RKO (cell line): ENCODE measurements at regions not wholly inside any gene's neighbourhood (a gene's known extent, or its start where the extent isn't known, plus 50 kb on each side); places are given as distances from the start of the nearest gene placed in this dataset.
A peak's percentile ranks its signal among the peaks of the same experiment; 100 is the strongest.
"Not testable (repeated sequence)": the region's sequence is repeated elsewhere in the genome, so short reads cannot be mapped to it uniquely, and the experiment has no call there.

ENCODE experiments used
- DNase-seq: peaks from one replicate; pipeline ENCODE4 v3.0.0-alpha.2; 2016; ENCODE audit warnings: low spot score

DNA sequence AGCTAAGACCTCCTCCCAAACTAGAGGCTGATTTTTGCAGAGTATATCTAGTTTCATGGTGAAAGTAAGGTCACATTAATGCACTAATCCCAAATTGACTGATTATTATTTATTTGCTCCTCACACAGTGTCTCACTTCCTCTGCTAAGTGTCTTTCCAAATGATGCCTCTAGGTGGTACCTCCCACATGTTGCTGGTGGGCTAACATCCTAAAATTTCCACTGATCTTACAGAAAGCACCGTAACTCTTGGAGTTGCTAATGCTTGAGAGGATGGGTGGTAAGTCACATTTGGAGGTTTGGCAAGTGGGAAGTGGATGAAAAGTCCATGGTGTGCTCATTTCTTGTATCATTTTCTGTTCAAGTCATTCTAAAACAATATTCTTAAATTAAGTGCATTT, 428.7 kb upstream of the GYPC start:
- peak; percentile 0 for DNase-seq

DNA sequence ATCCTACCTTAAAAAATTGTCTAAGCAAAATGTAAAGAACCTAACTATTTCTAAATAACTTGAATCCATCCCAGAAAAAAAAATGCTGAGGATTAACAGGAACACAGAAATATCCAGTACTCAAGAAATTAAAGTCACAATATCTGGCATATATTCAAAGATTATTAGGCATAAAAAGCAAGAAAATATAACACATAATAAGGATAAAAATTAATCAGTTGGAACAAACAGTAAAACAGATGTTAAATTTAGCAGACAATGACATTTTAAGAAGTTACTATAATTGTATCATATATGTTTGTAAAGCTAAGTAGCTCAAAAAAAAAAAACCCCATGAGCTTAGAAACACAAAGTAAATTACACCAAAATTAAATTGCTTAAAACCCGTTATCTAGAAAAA, 427.4 kb upstream of the GYPC start:
- DNase-seq = no peak

DNA sequence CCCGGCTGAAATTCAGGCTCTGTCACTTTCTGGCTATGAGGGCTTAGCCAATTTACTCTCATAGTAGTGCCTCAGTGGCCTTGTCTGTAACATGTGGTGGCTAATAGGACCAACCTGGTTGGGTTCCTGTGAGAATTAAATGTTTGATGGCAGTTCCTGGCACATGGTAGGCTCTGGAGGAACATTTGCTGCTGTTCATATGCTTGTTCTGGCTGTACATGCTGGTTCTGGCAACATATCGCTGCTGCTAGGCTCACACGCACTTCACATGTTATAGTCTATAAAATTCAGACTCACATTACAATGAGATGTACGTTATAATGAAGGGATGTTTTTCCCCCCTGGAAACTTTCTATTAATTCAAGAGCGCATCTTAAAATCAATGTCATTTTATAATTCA, 417.7 kb upstream of the GYPC start:
- DNase-seq = no peak

DNA sequence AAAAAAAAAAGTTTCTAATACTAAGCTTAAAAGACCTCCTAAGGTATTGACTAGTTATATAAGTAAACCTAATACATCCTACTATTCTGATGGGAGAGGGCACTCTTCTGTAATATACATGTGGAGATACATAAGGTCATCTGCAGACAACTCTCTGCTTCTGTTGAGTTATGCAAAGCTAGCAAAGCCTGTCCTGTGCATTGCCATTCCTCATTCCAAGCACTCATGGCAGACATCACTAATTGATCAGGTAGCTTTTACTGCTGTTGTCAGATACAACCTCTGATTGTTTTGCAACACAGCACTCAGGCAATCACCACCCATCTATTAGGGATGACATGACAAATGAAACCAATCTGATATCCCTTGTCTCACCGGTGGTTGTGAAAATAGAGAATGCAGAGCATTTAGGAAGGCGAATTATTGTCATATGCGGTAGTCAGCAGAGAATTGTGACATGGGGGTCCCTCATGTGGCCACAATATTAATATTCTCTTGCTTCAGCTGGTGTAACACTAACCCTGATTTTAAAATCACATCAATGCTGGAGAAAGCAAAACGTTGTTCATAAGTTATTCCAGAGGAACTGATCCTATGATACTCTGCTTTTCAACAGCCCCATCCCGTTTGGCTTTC, 416.5 kb upstream of the GYPC start:
- no peak for DNase-seq

DNA sequence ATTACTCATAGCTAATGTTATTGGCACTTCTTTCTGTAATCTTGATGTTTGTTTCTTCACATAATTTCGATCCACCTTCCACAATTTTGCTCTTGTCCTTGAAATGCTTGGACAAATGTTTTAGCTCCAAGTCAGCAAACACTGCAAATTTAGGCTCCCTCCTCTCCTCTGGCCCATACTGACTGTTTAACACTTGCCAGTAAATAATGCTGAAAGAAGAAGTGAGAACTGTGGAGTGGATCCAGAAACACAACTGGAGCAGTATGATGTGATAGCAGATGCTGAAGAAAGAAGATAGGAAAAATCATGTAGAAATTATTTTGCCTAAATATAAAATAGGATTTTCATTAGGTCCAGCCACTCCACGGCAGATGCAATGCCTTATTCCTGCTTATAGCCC, 415.0 kb upstream of the GYPC start:
- no peak for DNase-seq

DNA sequence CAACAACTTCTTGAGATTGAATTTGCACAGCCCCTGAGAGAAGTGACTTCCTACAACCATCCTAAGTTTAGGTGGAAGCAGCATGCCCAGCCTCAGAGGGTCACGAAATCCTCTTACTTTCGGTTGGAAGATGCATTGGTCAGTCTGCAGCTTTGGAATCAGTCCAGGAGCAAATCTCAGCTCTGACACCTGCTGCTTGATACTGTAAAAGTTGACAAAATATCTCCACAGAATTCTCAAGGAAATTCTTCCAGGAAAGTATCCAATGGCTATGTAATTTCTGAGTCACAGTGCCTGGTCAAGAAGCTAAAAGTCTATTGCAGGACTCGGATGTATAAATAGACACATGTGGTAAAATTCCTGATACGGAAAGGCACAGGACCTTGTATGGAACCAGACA, 414.5 kb upstream of the GYPC start:
- no peak for DNase-seq

DNA sequence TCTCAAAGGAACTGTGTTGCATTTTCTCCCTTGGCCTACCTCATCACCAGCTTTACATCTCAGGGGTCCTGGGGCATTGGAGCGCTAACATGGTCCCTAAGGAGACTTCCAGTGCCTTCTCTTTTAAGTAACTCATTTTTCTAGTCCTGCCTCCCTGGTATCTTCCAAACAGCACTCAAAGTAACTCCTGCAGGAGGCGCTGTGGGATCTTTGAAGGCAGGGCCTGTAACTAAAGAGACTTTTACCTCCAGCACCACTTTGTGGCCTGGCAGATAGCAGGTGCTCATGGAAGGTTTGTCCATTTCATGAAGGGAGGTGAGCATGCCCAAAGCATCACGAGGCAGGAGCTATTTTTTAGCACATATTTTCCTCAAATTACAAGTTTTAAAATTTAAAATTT, 411.0 kb upstream of the GYPC start:
- peak; percentile 11 for DNase-seq

DNA sequence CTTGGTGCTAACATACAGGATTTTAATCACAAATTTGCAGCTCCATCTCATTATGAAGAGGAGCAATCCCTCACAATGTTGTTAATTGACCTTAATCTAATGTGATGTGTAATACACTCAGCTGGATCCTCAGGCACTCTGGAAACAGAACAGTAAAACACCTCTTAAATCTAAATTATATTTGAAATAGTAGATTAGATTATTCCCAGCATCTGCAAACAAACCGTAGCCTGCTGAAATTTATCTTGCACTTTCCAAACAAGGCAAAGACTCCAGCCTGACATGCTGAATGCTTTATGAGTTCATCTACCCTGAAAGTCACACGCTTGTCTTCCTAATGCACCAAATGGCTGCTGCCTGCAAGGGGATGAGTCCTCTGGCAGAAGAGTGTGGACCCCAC, 402.3 kb upstream of the GYPC start:
- DNase-seq = no peak

DNA sequence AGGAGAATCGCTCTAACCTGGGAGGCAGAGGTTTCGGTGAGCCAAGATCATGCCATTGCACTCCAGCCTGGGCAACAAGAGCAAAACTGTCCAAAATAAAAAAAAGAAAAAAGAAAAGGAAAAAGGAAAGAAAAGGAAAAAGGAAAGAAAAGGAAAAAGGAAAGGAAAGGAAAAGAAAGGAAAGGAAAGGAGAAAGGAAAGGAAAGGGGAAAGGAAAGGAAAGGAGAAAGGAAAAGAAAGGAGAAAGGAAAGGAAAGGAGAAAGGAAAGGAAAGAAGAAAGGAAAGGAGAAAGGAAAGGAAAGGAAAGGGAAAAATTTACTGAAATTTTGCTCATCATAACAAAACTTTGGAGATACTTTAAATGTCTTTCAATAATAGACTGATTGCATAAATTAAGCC, 391.3 kb upstream of the GYPC start:
- no peak for DNase-seq

DNA sequence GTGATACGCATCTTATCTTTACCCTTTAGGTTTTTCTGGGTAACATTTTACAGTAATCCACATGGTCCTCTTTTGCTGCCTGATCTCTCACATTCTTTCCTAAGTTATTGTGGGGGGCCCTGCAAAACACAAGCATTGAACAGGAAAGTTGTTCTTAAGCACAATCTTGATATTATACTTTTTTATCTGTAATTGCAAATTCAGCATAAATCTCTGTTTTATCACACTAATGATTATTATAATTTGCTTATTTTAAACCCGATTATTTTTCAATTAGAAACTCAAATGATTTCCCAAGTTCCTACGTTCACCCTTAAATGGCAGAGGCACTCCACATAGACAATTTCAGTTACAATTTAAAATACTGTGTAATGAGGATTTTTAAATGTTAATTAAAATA, 386.0 kb upstream of the GYPC start:
- DNase-seq = no peak

DNA sequence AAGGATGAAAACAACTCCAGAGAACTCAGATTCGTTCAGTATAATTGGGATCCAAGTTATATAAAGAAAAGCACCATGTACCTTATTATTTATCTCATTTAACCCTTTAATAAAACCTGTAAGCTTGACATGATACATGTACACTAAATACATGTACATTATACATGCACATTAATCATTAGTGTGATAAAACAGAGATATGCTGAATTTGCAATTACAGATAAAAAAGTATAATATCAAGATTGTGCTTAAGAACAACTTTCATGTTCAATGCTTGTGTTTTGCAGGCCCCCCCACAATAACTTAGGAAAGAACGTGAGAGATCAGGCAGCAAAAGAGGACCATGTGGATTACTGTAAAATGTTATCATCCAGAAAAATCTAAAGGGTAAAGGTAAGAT, 385.4 kb upstream of the GYPC start:
- no peak for DNase-seq

DNA sequence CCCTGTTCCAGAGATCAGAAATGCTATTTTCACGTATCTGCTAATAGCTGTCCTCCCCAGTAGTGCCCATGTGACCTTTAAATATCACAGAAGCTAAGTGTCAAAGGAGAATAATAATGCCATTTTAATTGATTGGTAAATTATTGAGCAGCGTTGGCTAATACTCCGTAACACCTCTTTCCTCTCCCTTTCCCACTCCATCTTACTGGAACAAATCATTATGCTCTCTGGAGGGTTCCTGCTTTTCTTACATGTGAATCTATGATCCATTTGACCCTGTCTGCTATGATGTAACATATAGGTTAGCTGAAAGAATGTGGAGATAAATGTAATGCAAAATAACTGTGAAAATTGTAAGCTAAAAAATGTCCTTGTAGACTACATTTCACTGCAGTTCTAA, 383.6 kb upstream of the GYPC start:
- DNase-seq = no peak

DNA sequence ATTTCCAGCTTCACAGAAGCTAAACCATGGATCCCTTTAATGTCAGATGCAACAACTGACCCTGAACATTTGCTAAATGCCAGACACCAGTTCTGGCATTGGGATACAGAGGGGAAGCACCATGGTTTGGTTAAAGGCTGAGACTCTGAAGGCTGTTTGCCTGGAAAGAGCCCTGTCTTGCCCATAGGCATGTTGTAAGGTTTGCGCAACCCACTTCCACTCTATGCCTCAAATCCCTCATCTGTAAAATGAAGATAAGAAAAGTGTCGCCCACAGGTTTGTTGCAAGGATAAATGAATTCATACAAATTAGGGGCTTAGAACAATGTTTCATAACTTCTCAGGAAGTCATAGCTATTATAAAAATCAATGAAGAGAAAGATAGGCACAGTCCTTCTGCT, 380.9 kb upstream of the GYPC start:
- no peak for DNase-seq

DNA sequence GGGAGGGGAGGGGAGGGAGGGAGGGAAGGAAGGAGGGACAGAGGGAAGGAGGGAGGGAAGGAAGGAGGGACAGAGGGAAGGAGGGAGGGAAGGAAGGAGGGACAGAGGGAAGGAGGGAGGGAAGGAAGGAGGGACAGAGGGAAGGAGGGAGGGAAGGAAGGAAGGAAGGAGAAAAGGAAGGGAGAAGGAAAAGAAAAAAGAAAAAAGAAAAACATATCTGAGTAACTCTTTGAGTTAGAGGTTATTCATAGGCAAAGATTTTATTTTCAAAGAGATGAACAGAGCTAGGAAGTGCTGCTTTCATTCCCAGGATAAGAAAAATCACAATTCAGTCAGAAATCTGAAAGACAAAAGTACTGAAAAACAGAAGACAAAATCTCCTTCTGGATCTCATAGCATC, 379.7 kb upstream of the GYPC start:
- DNase-seq = not testable (repeated sequence)

DNA sequence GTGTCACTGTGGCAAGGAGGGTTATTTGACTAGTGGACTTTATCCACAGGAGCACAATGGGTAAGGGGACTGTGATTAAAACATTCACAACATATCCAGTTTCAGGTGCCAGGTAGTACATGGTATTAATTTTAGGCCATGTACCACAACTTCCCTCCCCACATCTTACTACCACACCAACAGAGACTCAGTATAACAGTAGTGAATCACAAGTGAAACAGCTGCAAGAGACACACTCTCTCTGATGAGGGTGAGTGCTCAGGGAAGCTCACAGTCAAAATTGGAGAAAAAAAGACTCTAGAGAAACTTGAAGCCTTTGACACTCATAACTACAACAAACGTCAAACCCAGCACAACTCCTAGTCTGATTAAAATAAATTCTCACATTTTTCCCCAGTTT, 367.6 kb upstream of the GYPC start:
- no peak for DNase-seq

DNA sequence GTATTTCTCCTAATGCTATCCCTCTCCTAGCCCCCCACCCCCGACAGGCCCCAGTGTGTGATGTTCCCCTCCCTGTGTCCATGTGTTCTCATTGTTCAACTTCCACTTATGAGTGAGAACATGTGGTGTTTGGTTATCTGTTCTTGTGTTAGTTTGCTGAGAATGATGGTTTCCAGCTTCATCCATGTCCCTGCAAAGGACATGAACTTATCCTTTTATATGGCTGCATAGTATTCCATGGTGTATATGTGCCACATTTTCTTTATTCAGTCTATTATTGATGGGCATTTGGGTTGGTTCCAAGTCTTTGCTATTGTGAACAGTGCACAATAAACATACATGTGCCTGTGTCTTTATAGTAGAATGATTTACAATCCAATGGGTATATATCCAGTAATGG, 362.0 kb upstream of the GYPC start:
- not testable (repeated sequence) for DNase-seq

DNA sequence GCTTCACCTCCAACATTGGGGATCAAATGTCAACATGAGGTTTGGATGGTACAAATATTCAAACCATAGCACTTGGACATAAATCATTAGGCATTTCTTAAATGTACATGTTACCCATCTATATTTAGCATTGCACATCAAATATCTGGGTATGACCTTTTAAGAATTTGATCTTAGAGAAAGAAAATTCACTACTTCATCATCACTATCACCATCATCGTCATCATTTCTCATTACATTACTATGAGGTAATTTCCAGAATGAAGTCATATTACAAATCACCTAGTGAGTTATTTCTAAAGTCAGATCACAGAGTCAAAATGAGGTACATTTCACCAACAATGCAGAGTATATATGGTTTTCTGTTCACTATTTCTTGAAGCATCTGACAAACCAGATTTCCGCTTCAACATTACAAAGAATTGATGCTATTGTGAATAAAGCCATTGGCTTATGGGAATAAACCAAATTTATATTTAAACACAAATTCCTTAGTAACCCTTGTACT, 356.4 kb upstream of the GYPC start:
- no peak for DNase-seq

DNA sequence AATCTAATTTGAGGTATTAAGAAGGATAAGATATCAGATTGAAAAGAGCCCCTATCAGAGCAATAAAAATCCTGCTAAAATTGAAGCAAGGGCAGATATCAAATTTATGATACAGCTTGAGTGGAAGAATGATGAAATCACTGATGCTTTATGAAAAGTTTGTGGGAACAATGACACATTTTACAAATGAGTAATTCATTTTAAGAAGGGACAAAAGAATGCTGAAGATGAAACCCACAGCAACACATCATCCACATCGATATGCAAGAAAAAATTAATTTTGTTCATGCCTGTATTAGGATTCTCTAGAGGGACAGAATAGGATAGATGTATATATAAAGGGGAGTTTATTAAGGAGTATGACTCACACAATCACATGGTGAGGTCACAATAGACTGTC, 355.6 kb upstream of the GYPC start:
- DNase-seq = no peak

DNA sequence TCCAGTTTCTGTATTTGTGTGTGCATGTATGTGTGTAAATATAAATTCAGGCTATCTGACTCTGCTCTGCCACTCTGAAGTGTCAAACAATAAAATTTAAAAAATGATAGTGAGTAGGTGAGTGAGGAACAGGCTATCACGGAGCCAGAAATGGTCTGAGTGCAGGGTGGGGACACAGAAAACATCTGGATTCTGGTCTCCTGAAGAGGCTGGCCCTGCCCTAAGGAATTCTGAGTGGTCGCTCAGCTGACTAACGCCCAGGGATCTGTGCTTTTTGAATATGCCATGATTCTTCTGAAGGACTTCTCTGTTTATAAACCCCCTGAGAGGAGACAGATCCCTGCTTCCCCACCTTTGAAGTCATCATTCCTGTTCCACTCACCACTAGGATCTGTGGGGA, 353.9 kb upstream of the GYPC start:
- no peak for DNase-seq

DNA sequence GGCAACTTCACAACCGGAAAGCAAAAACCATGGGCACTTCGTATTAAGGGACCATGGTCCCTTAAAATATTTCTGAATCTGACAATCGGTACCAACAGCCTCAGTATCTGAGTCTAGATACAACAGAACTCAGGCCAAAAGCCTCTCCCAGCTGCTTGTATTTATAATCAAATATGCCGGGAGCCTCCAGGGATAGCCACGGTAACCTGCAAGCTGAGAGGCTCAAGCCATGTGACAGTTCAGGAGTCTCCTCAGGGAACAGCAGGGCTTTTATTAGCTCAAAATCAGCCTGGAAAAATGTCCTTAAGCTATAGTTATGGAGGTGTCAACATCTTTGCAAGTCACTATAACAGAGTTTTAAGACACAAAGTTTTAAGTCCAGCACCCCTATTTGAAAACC, 352.8 kb upstream of the GYPC start:
- DNase-seq = no peak

DNA sequence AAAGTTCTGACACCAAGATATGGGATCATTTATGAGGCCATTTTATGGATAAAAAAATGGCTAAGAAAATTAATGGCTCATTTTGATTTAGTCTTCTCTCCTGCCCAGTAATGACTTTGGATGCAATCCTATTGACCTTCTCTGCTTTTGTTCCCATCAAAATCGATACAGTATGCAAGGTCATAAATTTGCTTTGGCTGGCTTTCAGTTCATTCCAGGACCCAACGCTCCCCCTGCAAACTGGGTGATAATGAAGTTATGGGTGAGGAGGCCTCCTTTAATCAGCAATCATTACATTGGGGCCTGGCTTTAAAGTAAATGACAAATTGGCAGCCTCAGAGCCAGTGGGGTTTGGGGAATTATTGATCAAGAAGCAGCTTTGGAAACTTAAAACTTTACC, 351.8 kb upstream of the GYPC start:
- DNase-seq = no peak

DNA sequence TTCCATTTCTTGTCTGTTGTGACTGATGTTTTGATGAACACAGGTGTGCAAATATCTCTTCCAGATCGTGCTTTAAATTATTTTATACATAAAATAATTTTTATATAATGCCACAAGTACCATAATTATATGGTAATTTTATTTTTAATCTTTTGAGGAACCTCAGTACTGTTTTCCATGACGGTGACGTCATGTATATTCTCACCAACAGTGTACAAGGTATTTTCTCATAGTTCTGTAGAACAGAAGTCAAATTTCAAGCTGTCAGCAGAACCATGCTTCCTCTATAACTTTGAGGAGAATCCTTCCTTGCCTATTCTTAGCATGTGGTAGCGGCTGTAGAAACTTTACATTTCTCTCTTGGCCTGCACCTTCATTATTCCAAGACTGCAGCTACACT, 349.4 kb upstream of the GYPC start:
- DNase-seq = no peak

DNA sequence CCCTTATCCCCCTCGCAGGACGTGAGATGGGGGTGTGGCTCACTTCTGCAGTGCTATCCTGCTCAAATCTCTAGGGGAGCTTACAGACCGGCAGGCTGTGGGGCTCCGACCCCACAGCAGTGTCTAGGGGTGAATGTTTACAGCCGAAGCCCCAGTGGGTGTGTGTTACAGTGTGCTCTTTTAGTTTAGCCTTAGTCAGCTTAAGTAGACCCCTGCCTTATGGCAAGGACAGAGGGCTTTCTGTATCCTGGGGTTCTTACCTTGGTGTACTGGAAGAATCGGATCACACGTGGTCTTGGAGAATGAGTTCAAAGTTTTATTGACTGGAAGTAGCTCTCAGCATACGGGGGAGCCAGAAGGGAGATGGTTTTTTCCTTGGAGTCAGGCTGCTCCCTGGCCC, 348.2 kb upstream of the GYPC start:
- no peak for DNase-seq

DNA sequence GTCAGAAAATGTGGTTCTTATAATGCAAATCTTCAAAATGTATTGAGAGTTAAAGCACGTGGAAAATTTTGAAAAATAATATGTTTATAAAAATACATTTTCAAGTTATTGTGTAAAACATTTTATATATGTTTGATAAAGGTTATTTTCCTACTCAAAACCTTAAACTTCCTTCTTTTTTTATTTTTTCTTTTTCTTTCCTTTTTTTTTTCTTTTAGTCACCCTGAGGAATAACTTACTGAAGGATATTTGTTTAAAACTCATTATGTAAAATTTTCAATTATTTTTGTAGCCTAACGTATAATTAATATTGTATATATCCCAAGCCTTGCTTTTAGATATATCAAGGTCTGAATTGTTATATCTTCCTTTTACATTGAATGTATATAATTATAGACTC, 346.8 kb upstream of the GYPC start:
- DNase-seq = no peak

DNA sequence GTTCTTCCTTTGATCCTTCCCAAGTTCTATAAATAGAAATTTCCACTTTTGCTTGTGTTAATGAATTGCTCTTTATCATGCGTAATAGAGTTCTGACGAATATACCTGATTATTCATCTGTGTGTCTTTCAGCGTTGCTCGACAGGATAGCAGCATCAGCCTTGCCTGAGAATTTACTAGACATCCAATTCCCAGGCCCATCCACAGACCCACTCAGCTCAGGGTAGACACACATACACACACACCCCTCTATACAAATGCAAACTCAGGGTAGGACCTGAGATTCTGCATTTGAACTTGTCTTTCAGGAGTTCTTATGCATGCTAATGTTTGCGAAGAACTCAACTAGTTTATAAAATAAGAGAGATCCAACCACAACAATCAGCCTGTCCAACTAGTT, 343.4 kb upstream of the GYPC start:
- no peak for DNase-seq
